ENCODE measurements at regions not wholly inside any gene's neighbourhood (a gene's known extent, or its start where the extent isn't known, plus 50 kb on each side); places are given as distances from the start of the nearest gene placed in this dataset.

GRCh38 chr3:118740722-118741290 is 293.8 kb downstream of the IGSF11 start:
- Mint-ChIP-seq H3K27ac (no peak overlapping the region), H3K36me3 (ENCODE audit: low read depth) (no peaks in the 10 kb centered on the region), H3K9me3 (no peaks in the 10 kb centered on the region), H3K27me3 (ENCODE audit: low read depth, poor library complexity) (no peaks in the 10 kb centered on the region), H3K4me1 (no peaks in the 10 kb centered on the region), H3K4me3 (no peak overlapping the region)
- DNase-seq = no peak
- TF ChIP-seq, protein P1, sequence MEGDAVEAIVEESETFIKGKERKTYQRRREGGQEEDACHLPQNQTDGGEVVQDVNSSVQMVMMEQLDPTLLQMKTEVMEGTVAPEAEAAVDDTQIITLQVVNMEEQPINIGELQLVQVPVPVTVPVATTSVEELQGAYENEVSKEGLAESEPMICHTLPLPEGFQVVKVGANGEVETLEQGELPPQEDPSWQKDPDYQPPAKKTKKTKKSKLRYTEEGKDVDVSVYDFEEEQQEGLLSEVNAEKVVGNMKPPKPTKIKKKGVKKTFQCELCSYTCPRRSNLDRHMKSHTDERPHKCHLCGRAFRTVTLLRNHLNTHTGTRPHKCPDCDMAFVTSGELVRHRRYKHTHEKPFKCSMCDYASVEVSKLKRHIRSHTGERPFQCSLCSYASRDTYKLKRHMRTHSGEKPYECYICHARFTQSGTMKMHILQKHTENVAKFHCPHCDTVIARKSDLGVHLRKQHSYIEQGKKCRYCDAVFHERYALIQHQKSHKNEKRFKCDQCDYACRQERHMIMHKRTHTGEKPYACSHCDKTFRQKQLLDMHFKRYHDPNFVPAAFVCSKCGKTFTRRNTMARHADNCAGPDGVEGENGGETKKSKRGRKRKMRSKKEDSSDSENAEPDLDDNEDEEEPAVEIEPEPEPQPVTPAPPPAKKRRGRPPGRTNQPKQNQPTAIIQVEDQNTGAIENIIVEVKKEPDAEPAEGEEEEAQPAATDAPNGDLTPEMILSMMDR (IDR thresholded peaks at IDR 0.05) = no peak

DNA sequence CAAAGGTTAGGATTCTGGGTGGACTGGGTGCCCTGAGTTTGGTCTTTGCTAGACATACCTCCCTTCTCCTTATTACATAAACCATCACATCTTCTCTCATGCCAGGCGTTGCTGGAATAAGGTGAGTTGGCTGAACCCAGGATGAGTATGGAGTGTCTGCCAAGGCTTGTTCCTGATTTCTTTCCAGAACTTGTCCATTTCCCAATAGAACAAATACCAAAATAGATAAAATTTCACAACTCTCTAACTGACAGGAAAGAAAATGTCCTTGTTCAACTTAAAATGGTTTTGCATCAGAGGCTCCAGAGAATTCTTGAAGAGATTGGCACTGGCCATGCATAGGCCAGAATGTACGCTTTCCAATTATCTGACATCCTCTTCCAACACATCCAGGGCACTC is 291.9 kb downstream of the IGSF11 start:
- Mint-ChIP-seq H3K27me3 (ENCODE audit: low read depth, poor library complexity) (peaks cover under 1% of the 10 kb centered on the region), H3K4me1 (no peaks in the 10 kb centered on the region), H3K4me3 (no peak overlapping the region), H3K9me3 (no peaks in the 10 kb centered on the region), H3K36me3 (ENCODE audit: low read depth) (no peaks in the 10 kb centered on the region), H3K27ac (no peak overlapping the region)
- DNase-seq = no peak
- TF ChIP-seq, protein P1 (IDR thresholded peaks at IDR 0.05) = no peak

- H3K4me1 Mint-ChIP-seq = no peaks in the 10 kb centered on the region
- no peak overlapping the region for H3K4me3 Mint-ChIP-seq
- no peak for DNase-seq
- no peaks in the 10 kb centered on the region for H3K9me3 Mint-ChIP-seq
- no peaks in the 10 kb centered on the region for H3K36me3 Mint-ChIP-seq (ENCODE audit: low read depth)
- no peak overlapping the region for H3K27ac Mint-ChIP-seq
- peaks cover 3% of the 10 kb centered on the region for H3K27me3 Mint-ChIP-seq (ENCODE audit: low read depth, poor library complexity)
- TF ChIP-seq, protein P1 (IDR thresholded peaks at IDR 0.05) = no peak
Observed at GRCh38 chr3:118744186-118744585, 290.5 kb downstream of the IGSF11 start.

DNA sequence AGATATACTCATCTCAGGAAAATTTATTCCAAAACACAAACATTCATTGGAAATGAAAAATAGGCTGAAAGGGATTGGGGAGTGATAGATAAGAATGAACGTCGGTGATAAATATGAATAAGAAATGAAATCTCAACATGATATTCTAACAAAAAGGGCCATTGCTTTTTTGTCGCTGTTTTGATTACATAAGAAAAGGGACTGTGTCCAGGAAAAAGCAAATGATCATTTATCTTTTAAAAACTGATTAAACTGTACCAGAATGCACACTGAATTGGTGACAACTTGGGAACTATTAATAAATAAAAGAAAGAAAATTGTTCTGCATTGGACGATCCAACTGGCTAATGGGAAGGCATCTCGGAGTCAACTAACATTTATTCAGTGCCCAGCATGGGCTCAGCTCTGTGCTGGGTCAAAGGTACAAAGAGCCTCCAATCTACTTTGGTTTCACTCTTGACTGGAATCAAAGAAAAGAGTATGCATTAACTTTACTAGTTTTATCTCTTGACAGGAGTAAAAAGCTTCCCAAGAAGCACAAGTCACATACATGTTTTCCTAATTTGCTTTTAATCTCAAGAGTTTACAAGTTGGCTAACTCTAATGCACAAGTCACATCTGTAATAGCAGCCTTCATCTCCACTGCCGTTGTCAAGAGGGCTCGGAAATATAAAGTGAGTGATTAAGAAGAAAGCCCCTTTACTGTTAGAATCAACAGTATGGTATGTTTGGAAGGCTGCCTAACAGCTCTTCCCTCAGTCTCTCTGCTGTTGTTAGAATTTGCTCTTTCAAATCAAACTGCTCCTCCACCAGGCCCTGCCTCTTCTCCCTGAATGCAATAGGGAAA is 280.0 kb downstream of the IGSF11 start:
- H3K9me3 Mint-ChIP-seq = no peaks in the 10 kb centered on the region
- H3K27me3 Mint-ChIP-seq (ENCODE audit: low read depth, poor library complexity) = peaks cover 4% of the 10 kb centered on the region
- no peaks in the 10 kb centered on the region for H3K36me3 Mint-ChIP-seq (ENCODE audit: low read depth)
- DNase-seq = no peak
- no peak overlapping the region for H3K4me3 Mint-ChIP-seq
- no peak overlapping the region for H3K27ac Mint-ChIP-seq
- H3K4me1 Mint-ChIP-seq = no peaks in the 10 kb centered on the region
- TF ChIP-seq, protein P1 (IDR thresholded peaks at IDR 0.05) = no peak

DNA sequence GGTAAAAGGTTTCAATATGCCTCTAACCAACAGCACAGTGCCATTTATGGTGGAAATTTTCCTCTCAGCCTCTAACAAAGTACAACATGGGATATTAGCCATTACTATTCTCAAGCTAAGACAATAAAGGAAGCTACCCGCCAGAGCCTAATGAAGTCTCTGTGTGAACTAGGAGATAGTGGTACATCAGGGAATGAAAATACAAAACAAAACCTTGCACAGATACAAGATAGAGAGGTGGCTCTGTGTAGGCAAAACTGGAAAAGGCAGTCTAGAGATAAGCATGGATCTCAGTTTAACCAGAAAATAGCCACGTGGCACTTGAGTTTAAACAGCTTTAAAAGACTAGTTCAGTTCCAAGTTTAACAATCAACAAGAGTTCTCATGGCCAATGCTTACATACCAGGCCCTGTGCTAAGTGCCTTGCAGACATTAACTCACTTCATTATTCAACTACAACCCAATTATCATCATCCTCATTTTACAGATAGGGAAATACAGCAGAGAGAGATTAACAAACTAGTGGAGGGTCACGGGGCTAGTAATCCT is 279.3 kb downstream of the IGSF11 start:
- TF ChIP-seq, protein P1 (IDR thresholded peaks at IDR 0.05) = no peak
- no peak for DNase-seq
- Mint-ChIP-seq H3K4me3 (no peak overlapping the region), H3K9me3 (no peaks in the 10 kb centered on the region), H3K36me3 (ENCODE audit: low read depth) (no peaks in the 10 kb centered on the region), H3K27ac (no peak overlapping the region), H3K4me1 (no peaks in the 10 kb centered on the region), H3K27me3 (ENCODE audit: low read depth, poor library complexity) (peaks cover 4% of the 10 kb centered on the region)

All from nephron progenitor cell (in vitro differentiated cells).